ENCODE measurements at regions not wholly inside any gene's neighbourhood (a gene's known extent, or its start where the extent isn't known, plus 50 kb on each side); places are given as distances from the start of the nearest gene placed in this dataset.
"Not testable (repeated sequence)": the region's sequence is repeated elsewhere in the genome, so short reads cannot be mapped to it uniquely, and the experiment has no call there.

- DNase-seq, result no peak
Measured at GRCh38 chr2:163182764-163183354, 344.3 kb upstream of the KCNH7 start.

- DNase-seq, result no peak
Measured at GRCh38 chr2:163177592-163177991, 339.0 kb upstream of the KCNH7 start.

- DNase-seq, result no peak
Measured at GRCh38 chr2:163175294-163175693, 336.7 kb upstream of the KCNH7 start.

- no peak for DNase-seq
Measured at GRCh38 chr2:163173591-163173990, 335.0 kb upstream of the KCNH7 start.

GRCh38 chr2:163171786-163172530, 333.4 kb upstream of the KCNH7 start:
- no peak for DNase-seq

- peak; percentile 80 for DNase-seq
Measured at GRCh38 chr2:163157891-163158496, 319.4 kb upstream of the KCNH7 start.

- DNase-seq, result peak; percentile 60
Measured at GRCh38 chr2:163157411-163157810, 318.8 kb upstream of the KCNH7 start.

- no peak for DNase-seq
Measured at GRCh38 chr2:163155925-163156324, 317.4 kb upstream of the KCNH7 start.

GRCh38 chr2:163155279-163155883, 316.8 kb upstream of the KCNH7 start:
- peak; percentile 35 for DNase-seq

- DNase-seq, result no peak
Measured at GRCh38 chr2:163142618-163143017, 304.1 kb upstream of the KCNH7 start.

- DNase-seq, result no peak
Measured at GRCh38 chr2:163138947-163139346, 300.4 kb upstream of the KCNH7 start.

- no peak for DNase-seq
Measured at GRCh38 chr2:163135256-163135655, 296.7 kb upstream of the KCNH7 start.

- DNase-seq, result no peak
Measured at GRCh38 chr2:163133602-163134001, 295.0 kb upstream of the KCNH7 start.

GRCh38 chr2:163132850-163133249, 294.3 kb upstream of the KCNH7 start:
- DNase-seq, result peak; percentile 13

- DNase-seq, result not testable (repeated sequence)
Measured at GRCh38 chr2:163132207-163132606, 293.6 kb upstream of the KCNH7 start.

- no peak for DNase-seq
Measured at GRCh38 chr2:163123526-163123925, 285.0 kb upstream of the KCNH7 start.

GRCh38 chr2:163122257-163122656, 283.7 kb upstream of the KCNH7 start:
- DNase-seq, result no peak

- no peak for DNase-seq
Measured at GRCh38 chr2:163121483-163121882, 282.9 kb upstream of the KCNH7 start.

GRCh38 chr2:163119966-163120365, 281.4 kb upstream of the KCNH7 start:
- DNase-seq, result no peak

- no peak for DNase-seq
Measured at GRCh38 chr2:163086940-163087339, 248.4 kb upstream of the KCNH7 start.

GRCh38 chr2:163085366-163086024, 246.9 kb upstream of the KCNH7 start:
- DNase-seq, result peak; percentile 0

GRCh38 chr2:163081754-163082153, 243.2 kb upstream of the KCNH7 start:
- no peak for DNase-seq

GRCh38 chr2:163077241-163077640, 238.7 kb upstream of the KCNH7 start:
- DNase-seq, result no peak

Data from fibroblast of skin of abdomen (primary cell).